Endodermal cell (in vitro differentiated cells): ENCODE measurements at regions not wholly inside any gene's neighbourhood (a gene's known extent, or its start where the extent isn't known, plus 50 kb on each side); places are given as distances from the start of the nearest gene placed in this dataset.

Experiments
- DNase-seq: peaks from one replicate; pipeline ENCODE4 v3.0.0-alpha.2; 2017
- H3K27ac ChIP-seq: 2 replicates; pipeline ENCODE4 v1.5.1; 2013; ENCODE audit warnings: mild to moderate bottlenecking, low read depth, low read length, moderate library complexity
- H3K27me3 ChIP-seq: 2 replicates; pipeline ENCODE4 v1.6.1; 2013; ENCODE audit warnings: mild to moderate bottlenecking, low read length, moderate library complexity; ENCODE audit not compliant: insufficient read depth, control insufficient read depth, poor library complexity, severe bottlenecking
- H3K36me3 ChIP-seq: 2 replicates; pipeline ENCODE4 v1.7.0; 2013; ENCODE audit warnings: mild to moderate bottlenecking, low read length, moderate library complexity; ENCODE audit not compliant: control insufficient read depth, insufficient read depth
- H3K4me1 ChIP-seq: one replicate; pipeline ENCODE4 v1.7.0; 2013; ENCODE audit warnings: low read length; ENCODE audit not compliant: control insufficient read depth, insufficient read depth
- H3K4me3 ChIP-seq: 2 replicates; pipeline ENCODE4 v1.5.1; 2013; ENCODE audit warnings: mild to moderate bottlenecking, low read length, moderate library complexity
- H3K9ac ChIP-seq: 2 replicates; pipeline ENCODE4 v1.6.1; 2013; ENCODE audit warnings: mild to moderate bottlenecking, low read length, moderate library complexity; ENCODE audit not compliant: poor library complexity, severe bottlenecking; ENCODE audit errors: extremely low read depth
- H3K9me3 ChIP-seq: 2 replicates; pipeline ENCODE4 v1.6.1; 2013; ENCODE audit warnings: mild to moderate bottlenecking, low read length, moderate library complexity; ENCODE audit not compliant: control insufficient read depth
- H3K27ac Mint-ChIP-seq: 2 replicates; pipeline ENCODE4 v1.8.0; 2020; ENCODE audit warnings: mixed read lengths
- H3K27me3 Mint-ChIP-seq: 2 replicates; pipeline ENCODE4 v1.8.0; 2021; ENCODE audit warnings: mild to moderate bottlenecking, mixed read lengths; ENCODE audit not compliant: insufficient read depth
- H3K36me3 Mint-ChIP-seq: 2 replicates; pipeline ENCODE4 v1.8.0; 2020; ENCODE audit warnings: low read depth, mixed read lengths
- H3K4me1 Mint-ChIP-seq: 2 replicates; pipeline ENCODE4 v1.8.0; 2020; ENCODE audit warnings: mixed read lengths
- H3K4me3 Mint-ChIP-seq: 2 replicates; pipeline ENCODE4 v1.8.0; 2020; ENCODE audit warnings: mild to moderate bottlenecking, moderate library complexity, mixed read lengths
- H3K9me3 Mint-ChIP-seq: 2 replicates; pipeline ENCODE4 v1.8.0; 2020; ENCODE audit warnings: mild to moderate bottlenecking, mixed read lengths
- WGBS, 2 experiments: methylation state at CpG; one replicate each; pipeline versions ENCODE4 v1.1.5 to v1.1.7; 2013; ENCODE audit warnings: missing lambda C conversion rate in 2 of 2, mixed read lengths in 1 of 2; ENCODE audit not compliant: insufficient coverage in 1 of 2, insufficient read length in 1 of 2; 5-methylcytosine and 5-hydroxymethylcytosine counted together
- TF ChIP-seq, protein P1 (sequence below): fragments of 200-600 bp; sonication (generic); conservative IDR thresholded peaks from 2 replicates; pipeline ENCODE4 v1.5.0; 2021; ENCODE audit warnings: antibody characterized with exemption, mild to moderate bottlenecking

DNA sequence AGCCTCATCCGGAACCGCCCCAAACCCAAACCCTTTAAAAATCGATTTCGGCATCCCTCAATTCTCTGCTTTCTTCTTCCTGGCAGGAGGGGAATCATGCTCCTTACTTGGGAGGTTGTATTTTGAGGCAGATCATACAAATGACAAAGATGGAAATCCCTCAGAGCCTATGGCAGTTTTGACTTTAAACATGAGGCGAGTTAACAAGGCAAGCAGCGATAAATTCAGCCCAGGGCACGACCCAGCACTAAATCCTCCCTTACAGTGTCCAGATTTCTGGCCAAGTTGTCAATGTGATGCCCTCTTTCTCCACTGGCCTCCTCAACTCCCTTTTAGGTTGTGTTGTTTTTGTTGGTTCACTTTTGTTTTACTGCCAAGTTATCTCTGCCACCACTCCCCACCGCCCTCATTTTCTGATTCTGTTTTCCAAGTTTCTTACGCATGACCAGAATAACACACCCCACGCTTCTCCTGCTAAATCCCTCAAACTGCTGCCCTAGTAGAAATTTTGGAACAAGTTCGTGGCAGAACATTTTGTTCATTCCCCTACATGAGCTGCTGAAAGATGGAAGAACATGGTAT is 68.3 kb downstream of the CTAGE1 start:
- H3K9me3 Mint-ChIP-seq = no peaks in the 10 kb centered on the region
- DNase-seq = no peak
- no peak overlapping the region for H3K27ac Mint-ChIP-seq
- Histone ChIP-seq H3K36me3 (no peaks in the 10 kb centered on the region), H3K4me1 (no peaks in the 10 kb centered on the region), H3K9ac (no peak overlapping the region), H3K27me3 (peaks cover 61% of the 10 kb centered on the region), H3K9me3 (no peaks in the 10 kb centered on the region), H3K27ac (no peak overlapping the region), H3K4me3 (peak overlapping the region; percentile 80)
- H3K27me3 Mint-ChIP-seq = peaks cover 82% of the 10 kb centered on the region
- 37 to 40% methylated on average over 9 to 11 of the region's 11 CpGs for WGBS, 2 experiments
- H3K36me3 Mint-ChIP-seq = no peaks in the 10 kb centered on the region
- peaks cover 39% of the 10 kb centered on the region for H3K4me1 Mint-ChIP-seq
- H3K4me3 Mint-ChIP-seq = peak overlapping the region; percentile 64
- TF ChIP-seq, protein P1, sequence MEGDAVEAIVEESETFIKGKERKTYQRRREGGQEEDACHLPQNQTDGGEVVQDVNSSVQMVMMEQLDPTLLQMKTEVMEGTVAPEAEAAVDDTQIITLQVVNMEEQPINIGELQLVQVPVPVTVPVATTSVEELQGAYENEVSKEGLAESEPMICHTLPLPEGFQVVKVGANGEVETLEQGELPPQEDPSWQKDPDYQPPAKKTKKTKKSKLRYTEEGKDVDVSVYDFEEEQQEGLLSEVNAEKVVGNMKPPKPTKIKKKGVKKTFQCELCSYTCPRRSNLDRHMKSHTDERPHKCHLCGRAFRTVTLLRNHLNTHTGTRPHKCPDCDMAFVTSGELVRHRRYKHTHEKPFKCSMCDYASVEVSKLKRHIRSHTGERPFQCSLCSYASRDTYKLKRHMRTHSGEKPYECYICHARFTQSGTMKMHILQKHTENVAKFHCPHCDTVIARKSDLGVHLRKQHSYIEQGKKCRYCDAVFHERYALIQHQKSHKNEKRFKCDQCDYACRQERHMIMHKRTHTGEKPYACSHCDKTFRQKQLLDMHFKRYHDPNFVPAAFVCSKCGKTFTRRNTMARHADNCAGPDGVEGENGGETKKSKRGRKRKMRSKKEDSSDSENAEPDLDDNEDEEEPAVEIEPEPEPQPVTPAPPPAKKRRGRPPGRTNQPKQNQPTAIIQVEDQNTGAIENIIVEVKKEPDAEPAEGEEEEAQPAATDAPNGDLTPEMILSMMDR = no peak

DNA sequence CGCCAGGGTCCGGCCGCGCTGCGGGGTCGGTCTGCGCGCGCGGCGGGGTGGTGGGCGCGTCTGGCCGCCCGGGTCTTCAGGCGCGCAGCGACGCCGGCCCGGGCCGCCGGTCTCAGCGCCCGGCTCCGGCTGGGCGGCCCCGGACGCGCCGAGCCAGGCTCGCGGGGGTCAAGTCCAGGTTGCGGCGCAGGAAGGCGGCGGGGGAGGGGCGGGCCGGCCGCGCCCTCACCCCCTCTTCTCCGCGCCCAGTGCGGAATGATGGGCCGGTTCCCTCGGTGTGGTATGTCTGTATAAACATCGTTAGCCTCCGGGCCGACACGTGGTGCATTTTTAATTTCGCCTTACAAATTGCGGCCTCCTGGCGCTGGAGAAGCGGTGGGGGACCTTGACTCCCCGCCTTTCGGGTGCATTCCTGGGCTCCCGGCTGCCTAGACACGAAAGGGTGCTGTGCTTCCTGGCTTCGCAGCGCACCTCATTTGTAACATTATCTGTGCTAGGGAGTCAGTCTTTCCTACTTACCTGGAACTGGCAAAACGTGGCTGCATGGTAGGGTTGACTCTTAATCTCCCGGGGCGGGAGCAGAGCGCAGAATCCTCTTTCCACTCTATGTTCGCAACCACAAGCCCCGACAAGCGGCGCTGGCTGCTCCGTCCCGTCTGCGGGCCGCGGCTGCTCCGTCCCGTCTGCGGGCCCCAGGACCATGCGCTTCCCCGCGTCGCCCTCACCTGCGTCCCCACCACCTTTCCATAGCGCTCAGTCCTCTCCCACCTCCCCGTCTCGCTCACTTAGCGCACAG is 69.0 kb downstream of the CTAGE1 start:
- Histone ChIP-seq H3K27me3 (peaks cover 59% of the 10 kb centered on the region), H3K27ac (no peak overlapping the region), H3K9ac (no peak overlapping the region), H3K4me3 (peak overlapping the region; percentile 80), H3K36me3 (no peaks in the 10 kb centered on the region), H3K4me1 (no peaks in the 10 kb centered on the region), H3K9me3 (no peaks in the 10 kb centered on the region)
- TF ChIP-seq, protein P1 = no peak
- Mint-ChIP-seq H3K4me1 (peaks cover 46% of the 10 kb centered on the region), H3K9me3 (no peaks in the 10 kb centered on the region), H3K27me3 (peaks cover 76% of the 10 kb centered on the region), H3K27ac (no peak overlapping the region), H3K36me3 (no peaks in the 10 kb centered on the region), H3K4me3 (peak overlapping the region; percentile 64)
- peak; percentile 86 for DNase-seq
- WGBS, 2 experiments = 1% methylated on average over 31 to 85 of the region's 85 CpGs

DNA sequence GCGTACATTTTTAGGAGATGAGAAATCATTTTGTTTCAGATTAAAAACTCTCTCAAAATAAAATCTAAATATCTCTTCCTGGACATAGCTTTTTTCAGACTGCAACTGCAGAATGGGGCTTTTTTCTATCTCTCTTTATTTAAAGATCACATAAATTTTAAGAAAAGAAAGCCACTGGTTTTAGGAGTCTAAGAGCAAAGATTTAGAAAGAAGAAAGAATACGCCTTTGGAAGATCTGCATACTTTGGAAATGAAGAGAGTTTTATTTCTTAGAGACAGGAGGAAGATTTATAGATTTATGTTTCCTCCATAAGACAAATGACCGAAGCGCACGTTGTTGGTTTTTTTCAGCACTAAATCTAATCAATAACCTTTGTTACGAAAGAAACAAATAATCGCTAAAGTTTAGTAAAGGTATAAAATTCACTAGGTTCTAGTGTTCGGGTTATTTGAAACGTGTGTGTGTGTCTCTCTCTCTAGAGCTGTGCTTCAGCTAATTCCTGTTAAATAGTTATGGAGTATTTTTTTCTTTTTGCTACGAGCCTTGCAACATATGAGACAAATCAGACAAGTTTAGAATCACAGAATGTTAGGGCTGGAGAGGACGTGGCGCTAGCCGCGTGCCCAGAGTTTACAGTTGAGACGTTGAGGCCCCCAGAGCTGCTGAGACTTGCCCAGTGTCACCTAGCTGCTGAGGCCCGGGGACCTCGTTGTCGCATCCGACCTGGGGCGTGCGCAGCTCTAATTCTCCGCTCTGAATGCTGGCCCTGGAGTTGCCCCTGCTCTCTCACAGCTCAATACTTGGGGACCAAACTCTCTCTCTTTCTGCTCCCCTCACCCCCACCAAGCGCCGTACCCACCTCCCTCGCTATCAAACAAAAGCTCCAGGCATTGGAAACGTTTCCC is 69.9 kb downstream of the CTAGE1 start:
- H3K4me3 Mint-ChIP-seq = peak overlapping the region; percentile 64
- no peaks in the 10 kb centered on the region for H3K9me3 Mint-ChIP-seq
- TF ChIP-seq, protein P1 = no peak
- no peak overlapping the region for H3K27ac ChIP-seq
- H3K4me1 ChIP-seq = no peaks in the 10 kb centered on the region
- H3K36me3 ChIP-seq = no peaks in the 10 kb centered on the region
- WGBS, 2 experiments = 13 to 20% methylated on average over 18 to 23 of the region's 26 CpGs
- H3K27me3 Mint-ChIP-seq = peaks cover 72% of the 10 kb centered on the region
- no peaks in the 10 kb centered on the region for H3K9me3 ChIP-seq
- DNase-seq = peak; percentile 75
- no peak overlapping the region for H3K27ac Mint-ChIP-seq
- H3K9ac ChIP-seq = no peak overlapping the region
- H3K4me1 Mint-ChIP-seq = peaks cover 49% of the 10 kb centered on the region
- peaks cover 51% of the 10 kb centered on the region for H3K27me3 ChIP-seq
- H3K4me3 ChIP-seq = peak overlapping the region; percentile 74
- no peaks in the 10 kb centered on the region for H3K36me3 Mint-ChIP-seq
